Pancreas (tissue), 10 donors: ENCODE measurements at regions not wholly inside any gene's neighbourhood (a gene's known extent, or its start where the extent isn't known, plus 50 kb on each side); places are given as distances from the start of the nearest gene placed in this dataset.
A peak's percentile ranks its signal among the peaks of the same experiment; 100 is the strongest.

Experiments
- ATAC-seq, 4 donors: fragments of 200-7000 bp; cut with Tn5 transposase; one replicate each; pipeline versions ENCODE4 v1.8.0 to v1.9.1; 2020; ENCODE audit warnings: mild to moderate bottlenecking in 4 of 4, moderate library complexity in 4 of 4
- DNase-seq, 6 donors: peaks; one replicate each; pipeline ENCODE4 v3.0.0-alpha.2; 2020
- FAIRE-seq: peaks from 2 replicates; lab custom pipeline; 2012; peaks lifted over from hg19 to GRCh38; lab: Jason Lieb, UNC
- H3K27ac ChIP-seq, 4 donors: fragments of 200-600 bp; sonication (generic); 1 replicate in 3 of 4; 2 replicates in 1 of 4; pipeline versions ENCODE4 v1.5.0 to v1.8.0; 2020
- H3K27me3 ChIP-seq, 4 donors: fragments of 200-600 bp; one replicate each; pipeline ENCODE4 v1.8.0; 2021
- H3K36me3 ChIP-seq, 3 donors: fragments of 200-600 bp; sonication (generic) in 1 of 3; one replicate each; pipeline versions ENCODE4 v1.5.0 to v1.8.0; 2020 to 2021
- H3K4me1 ChIP-seq, 3 donors: fragments of 200-600 bp; one replicate each; pipeline ENCODE4 v1.8.0; 2021
- H3K4me3 ChIP-seq, 4 donors: fragments of 200-600 bp; sonication (generic) in 2 of 4; one replicate each; pipeline versions ENCODE4 v1.5.0 to v1.8.0; 2020 to 2021
- H3K9me3 ChIP-seq, 4 donors: fragments of 200-600 bp; one replicate each; pipeline ENCODE4 v1.8.0; 2021
- CTCF ChIP-seq, 4 donors: fragments of 200-600 bp; sonication (generic) in 3 of 4; IDR thresholded peaks; one replicate each; pipeline versions ENCODE4 v1.5.0 to v1.8.0; 2021; ENCODE audit warnings: antibody characterized with exemption in 4 of 4
- WGBS, 2 donors: extraction: QIAGEN DNeasy Blood & Tissue Kit; methylation state at CpG; one replicate each; pipeline ENCODE4 v1.1.7; 2013; 5-methylcytosine and 5-hydroxymethylcytosine counted together
- intact Hi-C, 3 donors: fragments of 100-400 bp; cut with DNase I; formaldehyde crosslinking; loops; one replicate each; pipeline versions ENCODE4 v1.11.1 to v1.14.2; 2022
- donor health status: healthy with polysubstance abuse.
- donor health status: DM: no; HTN: no; CAD: no; lungs with moderate emphysema.
- donor health status: DM: no; HTN: no; CAD: no.
- donor health status: control.
- donor health status: control.
- donor health status: Bipolar disorder and iron deficiency.
- donor health status: DM: yes; HTN: yes; CAD: no.
- donor health status: DM: no; HTN: no; CAD: no.
- donor health status: DM: no; HTN: no; CAD: no.
- donor health status: DM: yes; HTN: yes; CAD: no.

- no peak for TF ChIP-seq CTCF (IDR thresholded peaks at IDR 0.05)
- Histone ChIP-seq H3K4me1 (no peaks in the 10 kb centered on the region), H3K27ac (no peak overlapping the region), H3K27me3 (no peaks in the 10 kb centered on the region), H3K9me3 (no peaks in the 10 kb centered on the region), H3K4me3 (no peak overlapping the region), H3K36me3 (no peaks in the 10 kb centered on the region)
- no peak for FAIRE-seq
- no peak for DNase-seq
- intact Hi-C loops, result no loop called here
- ATAC-seq, result peak in 1 of 4 donors; percentile 59
- 68 to 70% methylated on average over 6 of the region's 6 CpGs for WGBS, 2 donors
These were observed 246.7 kb upstream of the TPK1 start for GRCh38 chr7:145082366-145083161.

GRCh38 chr7:145065473-145065872, 229.6 kb upstream of the TPK1 start:
- intact Hi-C loops, result no loop called here
- DNase-seq, result no peak
- Histone ChIP-seq H3K4me3 (no peak overlapping the region), H3K36me3 (no peaks in the 10 kb centered on the region), H3K27me3 (peaks cover 0 to 3% (median 0%) of the 10 kb centered on the region in 4 donors), H3K4me1 (no peaks in the 10 kb centered on the region), H3K9me3 (no peaks in the 10 kb centered on the region), H3K27ac (no peak overlapping the region)
- ATAC-seq, result no peak
- no peak for FAIRE-seq
- whole genome bisulfite sequencing, 2 donors, result 46 to 51% methylated on average over 2 of the region's 2 CpGs
- no peak for TF ChIP-seq CTCF (IDR thresholded peaks at IDR 0.05)

- Histone ChIP-seq H3K4me1 (no peaks in the 10 kb centered on the region), H3K36me3 (no peaks in the 10 kb centered on the region), H3K27me3 (peaks cover 0 to 3% (median 0%) of the 10 kb centered on the region in 4 donors), H3K27ac (no peak overlapping the region), H3K9me3 (no peaks in the 10 kb centered on the region), H3K4me3 (no peak overlapping the region)
- DNase-seq (no peak), FAIRE-seq (no peak), ATAC-seq (no peak)
- TF ChIP-seq CTCF (IDR thresholded peaks at IDR 0.05), result no peak
- intact Hi-C loops, result no loop called here
- WGBS, 2 donors, result 46 to 55% methylated on average over 4 of the region's 4 CpGs
These were observed 228.3 kb upstream of the TPK1 start for GRCh38 chr7:145064114-145064513.

- DNase-seq (no peak), ATAC-seq (no peak), FAIRE-seq (no peak)
- no peaks in the 10 kb centered on the region for H3K4me1 ChIP-seq
- no peak for TF ChIP-seq CTCF (IDR thresholded peaks at IDR 0.05)
- intact Hi-C loops, result loop anchor here in 1 of 3 donors (5.0 kb wide), 1 partner anchor 49 kb away; no protein-coding TSS in a partner anchor
- H3K9me3 ChIP-seq, result no peaks in the 10 kb centered on the region
- no peaks in the 10 kb centered on the region for H3K27me3 ChIP-seq
- no peak overlapping the region for H3K4me3 ChIP-seq
- H3K36me3 ChIP-seq, result no peaks in the 10 kb centered on the region
- no peak overlapping the region for H3K27ac ChIP-seq
- 63 to 77% methylated on average over 5 of the region's 5 CpGs for WGBS, 2 donors
These were observed 217.9 kb upstream of the TPK1 start for GRCh38 chr7:145053781-145054180.

GRCh38 chr7:145050415-145050814, 214.6 kb upstream of the TPK1 start:
- no peaks in the 10 kb centered on the region for H3K4me1 ChIP-seq
- 60 to 82% methylated on average over 1 of the region's 1 CpG for WGBS, 2 donors
- no peak for TF ChIP-seq CTCF (IDR thresholded peaks at IDR 0.05)
- intact Hi-C loops, result loop anchor here in 1 of 3 donors (5.0 kb wide), 1 partner anchor 52 kb away; no protein-coding TSS in a partner anchor
- DNase-seq (no peak), FAIRE-seq (no peak), ATAC-seq (no peak)
- no peaks in the 10 kb centered on the region for H3K9me3 ChIP-seq
- H3K27me3 ChIP-seq, result no peaks in the 10 kb centered on the region
- no peaks in the 10 kb centered on the region for H3K36me3 ChIP-seq
- no peak overlapping the region for H3K27ac ChIP-seq
- no peak overlapping the region for H3K4me3 ChIP-seq
